GM23248 (cell line): ENCODE measurements at regions not wholly inside any gene's neighbourhood (a gene's known extent, or its start where the extent isn't known, plus 50 kb on each side); places are given as distances from the start of the nearest gene placed in this dataset.

ENCODE experiments used
- DNase-seq: peaks from one replicate; pipeline ENCODE4 v3.0.0-alpha.2; 2015
- H2AFZ ChIP-seq: fragments of 200-600 bp; sonication (generic); 2 replicates; pipeline ENCODE4 v1.6.1; 2016; ENCODE audit warnings: antibody characterized with exemption
- H3F3A ChIP-seq: fragments of 200-600 bp; sonication (generic); 2 replicates; pipeline ENCODE4 v1.6.1; 2016; ENCODE audit warnings: mild to moderate bottlenecking, antibody characterized with exemption, mixed run types; ENCODE audit not compliant: insufficient read depth
- H3K27ac ChIP-seq: fragments of 200-600 bp; sonication (generic); 2 replicates; pipeline ENCODE4 v1.5.1; 2016; ENCODE audit warnings: mild to moderate bottlenecking
- H3K27me3 ChIP-seq: fragments of 200-600 bp; sonication (generic); replicated peaks from 2 replicates; pipeline ENCODE4 v1.6.1; 2016; ENCODE audit warnings: mild to moderate bottlenecking; ENCODE audit not compliant: insufficient read depth
- H3K36me3 ChIP-seq: fragments of 200-600 bp; sonication (generic); 2 replicates; pipeline ENCODE4 v1.6.1; 2016; ENCODE audit warnings: low read depth, mild to moderate bottlenecking
- H3K4me1 ChIP-seq: fragments of 200-600 bp; sonication (generic); 2 replicates; pipeline ENCODE4 v1.6.1; 2016; ENCODE audit warnings: mild to moderate bottlenecking; ENCODE audit not compliant: insufficient read depth
- H3K4me2 ChIP-seq: fragments of 200-600 bp; sonication (generic); one replicate; pipeline ENCODE4 v1.6.1; 2016; ENCODE audit warnings: mild to moderate bottlenecking; ENCODE audit not compliant: unreplicated experiment
- H3K4me3 ChIP-seq: fragments of 200-600 bp; sonication (generic); 2 replicates; pipeline ENCODE4 v1.5.1; 2016; ENCODE audit warnings: mild to moderate bottlenecking
- H3K79me2 ChIP-seq: fragments of 200-600 bp; sonication (generic); 2 replicates; pipeline ENCODE4 v1.6.1; 2016; ENCODE audit warnings: mild to moderate bottlenecking; ENCODE audit not compliant: insufficient read depth
- H3K9ac ChIP-seq: fragments of 200-600 bp; sonication (generic); 2 replicates; pipeline ENCODE4 v1.6.1; 2016; ENCODE audit warnings: mild to moderate bottlenecking
- H3K9me2 ChIP-seq: fragments of 200-600 bp; sonication (generic); 2 replicates; pipeline ENCODE4 v1.6.1; 2016; ENCODE audit warnings: mixed run types, mild to moderate bottlenecking, moderate library complexity; ENCODE audit not compliant: insufficient read depth
- H3K9me3 ChIP-seq: fragments of 200-600 bp; sonication (generic); one replicate; pipeline ENCODE4 v1.6.1; 2017; ENCODE audit warnings: low read depth
- H4K20me1 ChIP-seq: fragments of 200-600 bp; sonication (generic); 2 replicates; pipeline ENCODE4 v1.6.0; 2016; ENCODE audit not compliant: insufficient read depth
- EZH2 ChIP-seq: fragments of 200-600 bp; sonication (generic); IDR thresholded peaks from 2 replicates; pipeline ENCODE4 v1.6.1; 2018; ENCODE audit warnings: antibody characterized with exemption, mild to moderate bottlenecking; ENCODE audit not compliant: insufficient read depth, poor library complexity, severe bottlenecking
- EZH2phosphoT487 ChIP-seq: fragments of 200-600 bp; sonication (generic); IDR thresholded peaks from 2 replicates; pipeline ENCODE4 v1.6.1; 2018; ENCODE audit warnings: antibody characterized with exemption, moderate library complexity, mild to moderate bottlenecking, low read depth; ENCODE audit not compliant: insufficient read depth
- WGBS, 2 experiments: methylation state at CpG; one replicate each; pipeline ENCODE4 v1.1.6; 2015 to 2017; ENCODE audit warnings: low lambda C conversion rate in 2 of 2, low coverage in 1 of 2; ENCODE audit errors: missing lambda C conversion rate in 2 of 2; 5-methylcytosine and 5-hydroxymethylcytosine counted together
- in situ Hi-C: fragments of 300-500 bp; cut with MboI; formaldehyde crosslinking; loops from 2 replicates; pipeline ENCODE4 v1.15.0; 2020

DNA sequence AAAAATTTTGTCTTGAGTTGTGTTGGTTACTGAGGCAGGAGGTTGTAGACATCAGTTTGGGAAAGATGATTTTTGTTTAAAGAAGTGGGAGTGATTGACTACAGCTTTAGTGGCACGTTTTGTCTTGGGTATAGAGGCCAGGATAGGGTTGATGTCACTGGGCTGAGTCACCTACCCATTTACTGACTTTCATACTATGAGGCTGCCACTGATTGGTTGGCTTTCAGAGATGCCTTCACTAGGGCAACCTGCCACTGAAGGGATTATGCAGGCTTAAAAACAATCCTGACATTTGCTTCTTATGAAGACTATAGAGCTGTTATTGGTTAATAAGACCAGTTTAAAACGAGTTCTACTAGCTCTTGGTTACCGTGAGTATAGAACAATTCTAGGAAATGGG lies 479.1 kb downstream of the SOX11 start:
- Histone ChIP-seq H3K9me3 (no peaks in the 10 kb centered on the region), H3K27ac (no peak overlapping the region), H3F3A (no peaks in the 10 kb centered on the region), H3K4me3 (no peak overlapping the region), H3K79me2 (no peaks in the 10 kb centered on the region), H4K20me1 (no peaks in the 10 kb centered on the region), H3K9me2 (no peaks in the 10 kb centered on the region), H3K36me3 (no peaks in the 10 kb centered on the region), H3K4me1 (no peaks in the 10 kb centered on the region), H3K9ac (no peak overlapping the region), H2AFZ (no peak overlapping the region), H3K4me2 (no peak overlapping the region), H3K27me3 (no peaks in the 10 kb centered on the region)
- TF ChIP-seq EZH2 (no peak), EZH2phosphoT487 (no peak)
- no peak for DNase-seq
- 18 to 19% methylated on average over 3 of the region's 3 CpGs for WGBS, 2 experiments
- in situ Hi-C loops, result no loop called here

DNA sequence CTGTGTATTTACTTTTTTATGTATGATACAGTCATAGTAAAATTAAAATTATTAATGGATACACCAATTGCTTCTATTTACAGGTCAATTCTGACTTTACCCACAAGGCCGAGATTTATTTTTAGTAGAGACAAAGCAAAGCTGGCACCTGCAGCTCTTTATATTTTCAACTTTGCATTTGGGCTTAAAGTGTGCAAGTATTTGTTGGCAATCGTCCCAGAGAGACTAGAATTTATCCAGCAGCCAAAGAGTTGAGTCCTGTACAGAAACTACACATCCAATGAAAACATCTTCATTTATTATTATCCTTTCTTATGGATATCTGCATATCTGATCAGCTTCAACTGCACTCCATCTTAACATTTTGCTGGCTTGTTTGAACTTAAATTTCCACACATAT lies 485.6 kb downstream of the SOX11 start:
- in situ Hi-C loops, result no loop called here
- WGBS, 2 experiments, result 29 to 33% methylated on average over 2 of the region's 2 CpGs
- H3K4me3 ChIP-seq, result no peak overlapping the region
- H3K4me1 ChIP-seq, result no peaks in the 10 kb centered on the region
- H3K27me3 ChIP-seq, result no peaks in the 10 kb centered on the region
- no peaks in the 10 kb centered on the region for H3K79me2 ChIP-seq
- no peak overlapping the region for H2AFZ ChIP-seq
- no peak overlapping the region for H3K4me2 ChIP-seq
- TF ChIP-seq EZH2phosphoT487 (no peak), EZH2 (no peak)
- no peaks in the 10 kb centered on the region for H3K36me3 ChIP-seq
- H3K27ac ChIP-seq, result no peak overlapping the region
- H3K9me3 ChIP-seq, result no peaks in the 10 kb centered on the region
- no peak for DNase-seq
- H3K9me2 ChIP-seq, result no peaks in the 10 kb centered on the region
- no peaks in the 10 kb centered on the region for H3F3A ChIP-seq
- no peaks in the 10 kb centered on the region for H4K20me1 ChIP-seq
- no peak overlapping the region for H3K9ac ChIP-seq

DNA sequence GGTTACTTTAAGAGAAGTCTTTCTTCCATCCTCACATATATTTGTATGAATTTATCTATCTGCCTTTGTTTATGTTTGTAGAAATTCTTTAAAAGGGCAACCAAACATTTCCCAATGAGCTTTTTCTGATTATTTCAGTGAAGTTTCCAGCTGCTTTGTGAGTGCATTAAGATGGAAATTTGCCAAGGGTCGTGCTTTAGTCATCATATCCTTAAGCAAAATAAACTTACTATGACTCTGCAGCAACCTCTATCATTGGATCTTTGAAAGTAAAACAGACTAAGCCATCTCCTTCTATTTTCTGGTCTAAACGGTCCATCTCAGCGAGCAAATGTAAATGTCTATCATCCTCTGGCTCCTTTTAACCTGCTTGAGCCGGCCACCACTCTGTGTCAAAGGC lies 489.3 kb downstream of the SOX11 start:
- no peak overlapping the region for H3K9ac ChIP-seq
- peak overlapping the region; percentile 34; the same call in 1 of the 2 replicates for H2AFZ ChIP-seq
- H3K27me3 ChIP-seq, result no peaks in the 10 kb centered on the region
- H3K36me3 ChIP-seq, result no peaks in the 10 kb centered on the region
- H3K4me1 ChIP-seq, result peaks cover 6% of the 10 kb centered on the region; the same call in 1 of the 2 replicates
- H3K27ac ChIP-seq, result no peak overlapping the region
- 10 to 12% methylated on average over 4 of the region's 4 CpGs for whole genome bisulfite sequencing, 2 experiments
- H3K4me2 ChIP-seq, result peak overlapping the region; percentile 18
- H3K9me3 ChIP-seq, result no peaks in the 10 kb centered on the region
- no peaks in the 10 kb centered on the region for H3K9me2 ChIP-seq
- no peaks in the 10 kb centered on the region for H3F3A ChIP-seq
- DNase-seq, result peak; percentile 72
- no peaks in the 10 kb centered on the region for H4K20me1 ChIP-seq
- H3K4me3 ChIP-seq, result 0 out of 2 replicates have a peak overlapping the region, but pooled peaks have one; percentile 19
- no peak for TF ChIP-seq EZH2
- no peak for TF ChIP-seq EZH2phosphoT487
- H3K79me2 ChIP-seq, result no peaks in the 10 kb centered on the region
- in situ Hi-C loops, result no loop called here

DNA sequence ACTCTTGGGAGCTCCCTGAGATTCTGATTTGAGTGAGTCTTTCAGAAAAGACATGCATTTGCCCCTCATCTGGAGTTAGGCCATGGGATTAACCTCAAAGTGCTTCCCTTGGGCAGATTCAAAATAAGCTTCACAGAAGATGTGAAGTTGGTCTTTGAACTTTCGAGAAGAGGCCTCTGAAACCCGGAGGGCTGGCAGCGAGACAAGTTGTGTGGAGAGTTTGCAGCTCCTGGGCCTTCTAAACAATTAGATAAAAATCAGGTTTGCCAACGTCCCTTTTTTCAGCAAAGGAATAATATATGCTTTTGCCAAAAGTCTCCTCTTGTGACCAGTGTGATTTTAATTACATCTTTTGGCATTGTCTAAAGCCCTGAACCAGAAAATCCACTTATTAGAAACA lies 489.7 kb downstream of the SOX11 start:
- Histone ChIP-seq H3K27me3 (no peaks in the 10 kb centered on the region), H3K36me3 (no peaks in the 10 kb centered on the region), H3K79me2 (no peaks in the 10 kb centered on the region), H3K4me2 (peak overlapping the region; percentile 18), H3F3A (no peaks in the 10 kb centered on the region), H3K4me3 (0 out of 2 replicates have a peak overlapping the region, but pooled peaks have one; percentile 19), H2AFZ (peak overlapping the region; percentile 34; the same call in 1 of the 2 replicates), H3K9ac (no peak overlapping the region), H3K9me2 (no peaks in the 10 kb centered on the region), H4K20me1 (no peaks in the 10 kb centered on the region), H3K4me1 (peaks cover 10% of the 10 kb centered on the region; the same call in 1 of the 2 replicates), H3K9me3 (no peaks in the 10 kb centered on the region), H3K27ac (no peak overlapping the region)
- no peak for DNase-seq
- TF ChIP-seq EZH2phosphoT487, result no peak
- TF ChIP-seq EZH2, result no peak
- WGBS, 2 experiments, result 7 to 11% methylated on average over 4 of the region's 4 CpGs
- in situ Hi-C loops, result no loop called here

DNA sequence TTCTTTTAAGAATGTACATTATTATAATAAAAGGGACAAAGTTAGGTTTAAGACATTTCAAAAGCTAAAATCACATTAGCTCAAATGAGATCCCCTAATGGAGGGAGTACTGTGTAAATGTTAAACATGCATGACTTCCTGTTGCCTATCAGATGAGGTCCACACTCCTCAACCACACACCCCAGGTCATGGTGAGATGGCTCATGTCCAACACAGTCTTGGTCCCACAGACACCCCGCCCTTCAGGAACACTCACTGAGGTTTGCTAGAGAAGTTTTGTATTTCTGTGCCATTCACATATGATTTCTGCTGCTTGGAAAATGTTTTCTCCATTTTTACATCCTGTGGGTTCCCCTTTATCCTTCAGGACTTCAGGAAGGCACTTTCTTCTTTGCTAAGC lies 491.0 kb downstream of the SOX11 start:
- DNase-seq, result no peak
- TF ChIP-seq EZH2, result no peak
- no peak for TF ChIP-seq EZH2phosphoT487
- Histone ChIP-seq H3K27ac (no peak overlapping the region), H3K9ac (no peak overlapping the region), H3K4me3 (no peak overlapping the region), H3K36me3 (no peaks in the 10 kb centered on the region), H3K9me3 (no peaks in the 10 kb centered on the region), H3K4me1 (peaks cover 13% of the 10 kb centered on the region; the same call in 1 of the 2 replicates), H4K20me1 (no peaks in the 10 kb centered on the region), H3K9me2 (no peaks in the 10 kb centered on the region), H3K27me3 (no peaks in the 10 kb centered on the region), H3K4me2 (no peak overlapping the region), H3F3A (no peaks in the 10 kb centered on the region), H2AFZ (no peak overlapping the region), H3K79me2 (no peaks in the 10 kb centered on the region)
- 44 to 69% methylated on average over 1 of the region's 1 CpG for WGBS, 2 experiments
- in situ Hi-C loops, result no loop called here
